ENCODE measurements at regions not wholly inside any gene's neighbourhood (a gene's known extent, or its start where the extent isn't known, plus 50 kb on each side); places are given as distances from the start of the nearest gene placed in this dataset.

DNA sequence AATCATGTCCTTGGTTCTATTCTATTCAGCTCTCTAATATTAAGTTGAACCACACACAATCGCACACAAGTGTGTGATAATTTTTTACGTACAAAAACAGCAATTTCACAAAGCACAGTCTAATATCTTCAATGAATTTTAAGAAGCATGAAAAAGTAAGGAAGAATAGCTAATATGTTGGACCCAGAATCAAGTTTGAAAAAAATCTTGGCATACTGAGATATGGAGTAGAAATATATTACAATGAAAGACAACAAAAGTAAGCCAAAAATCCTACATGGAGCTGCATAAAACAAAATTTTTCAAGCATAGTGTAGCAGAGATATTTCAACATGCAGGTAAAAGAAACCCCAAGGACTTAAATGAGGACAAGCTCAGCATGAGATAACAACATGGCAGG is 219.1 kb upstream of the RND3 start:
- no peak for DNase-seq
- Mint-ChIP-seq H3K27me3 (no peaks in the 10 kb centered on the region), H3K36me3 (ENCODE audit: low read depth) (no peaks in the 10 kb centered on the region), H3K4me3 (no peak overlapping the region), H3K27ac (no peak overlapping the region), H3K4me1 (no peaks in the 10 kb centered on the region), H3K9me3 (no peaks in the 10 kb centered on the region)
- ChIA-PET CTCF (no interaction called here), POLR2A (no interaction called here)

DNA sequence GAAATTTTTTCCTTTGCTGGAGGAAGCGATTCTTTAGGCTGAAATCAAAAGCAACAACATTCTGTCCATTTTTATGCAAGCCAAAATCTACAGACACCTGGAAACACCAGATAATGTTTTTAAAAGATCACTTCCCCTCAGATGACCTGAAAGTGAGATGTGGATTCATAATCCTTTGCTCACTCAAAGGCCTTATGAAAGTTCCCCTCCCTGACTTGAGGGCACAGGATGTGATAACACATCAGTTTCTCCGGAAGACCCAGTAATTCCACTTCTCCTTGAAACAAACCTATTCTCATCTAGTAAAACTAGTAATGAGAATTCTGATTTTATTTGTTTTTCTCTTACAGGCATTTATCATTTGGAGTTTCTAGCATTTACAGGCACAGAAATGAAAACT is 218.3 kb upstream of the RND3 start:
- Mint-ChIP-seq H3K27me3 (no peaks in the 10 kb centered on the region), H3K9me3 (no peaks in the 10 kb centered on the region), H3K4me1 (no peaks in the 10 kb centered on the region), H3K36me3 (ENCODE audit: low read depth) (no peaks in the 10 kb centered on the region), H3K27ac (no peak overlapping the region), H3K4me3 (no peak overlapping the region)
- CTCF ChIA-PET = no interaction called here
- POLR2A ChIA-PET = no interaction called here
- no peak for DNase-seq

DNA sequence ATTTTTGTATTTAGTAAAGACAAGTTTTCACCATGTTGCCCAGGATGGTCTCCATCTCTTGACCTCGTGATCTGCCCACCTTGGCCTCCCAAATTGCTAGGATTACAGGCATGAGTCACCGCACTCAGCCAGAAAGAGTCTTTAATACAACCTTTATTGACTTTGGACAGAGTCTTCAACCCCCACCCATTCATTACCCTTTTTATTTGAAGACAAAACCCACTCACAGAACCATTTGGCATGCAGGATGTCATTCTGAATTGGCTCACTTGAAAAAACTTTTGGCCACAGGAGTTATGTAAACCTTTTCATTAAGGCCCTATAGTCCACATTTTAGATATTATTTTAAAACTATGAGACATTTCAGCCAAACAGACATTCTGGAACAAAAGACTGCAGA is 217.9 kb upstream of the RND3 start:
- no peaks in the 10 kb centered on the region for H3K36me3 Mint-ChIP-seq (ENCODE audit: low read depth)
- no peaks in the 10 kb centered on the region for H3K27me3 Mint-ChIP-seq

DNA sequence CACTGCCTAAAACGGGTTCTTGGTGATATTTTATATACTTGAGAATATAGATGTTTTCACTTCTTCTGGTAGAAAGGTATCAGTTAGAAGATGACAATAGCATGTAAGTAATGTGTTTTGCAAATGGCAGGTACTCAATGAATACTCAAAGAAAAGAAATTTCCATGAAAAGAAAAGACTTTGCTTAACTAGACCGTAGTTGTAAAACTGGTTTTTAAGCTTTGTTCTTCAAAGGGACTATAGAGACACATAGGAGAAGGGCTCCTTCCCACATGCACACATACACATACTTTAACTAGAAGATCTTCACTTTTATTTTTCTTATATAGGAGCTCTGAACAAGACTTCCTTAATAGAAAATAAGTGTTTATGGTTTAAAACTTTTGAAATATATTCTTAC is 215.3 kb upstream of the RND3 start:
- no peaks in the 10 kb centered on the region for H3K36me3 Mint-ChIP-seq (ENCODE audit: low read depth)
- ChIA-PET POLR2A (no interaction called here), CTCF (no interaction called here)
- no peaks in the 10 kb centered on the region for H3K9me3 Mint-ChIP-seq
- H3K27me3 Mint-ChIP-seq = no peaks in the 10 kb centered on the region
- no peak for DNase-seq
- H3K4me3 Mint-ChIP-seq = no peak overlapping the region
- H3K27ac Mint-ChIP-seq = no peak overlapping the region
- no peaks in the 10 kb centered on the region for H3K4me1 Mint-ChIP-seq

More for the DNA sequence above, 217.9 kb upstream of the RND3 start:
- DNase-seq = no peak
- no peak overlapping the region for H3K27ac Mint-ChIP-seq
- CTCF ChIA-PET = no interaction called here
- POLR2A ChIA-PET = no interaction called here
- H3K4me1 Mint-ChIP-seq = no peaks in the 10 kb centered on the region
- H3K9me3 Mint-ChIP-seq = no peaks in the 10 kb centered on the region
- no peak overlapping the region for H3K4me3 Mint-ChIP-seq

DNA sequence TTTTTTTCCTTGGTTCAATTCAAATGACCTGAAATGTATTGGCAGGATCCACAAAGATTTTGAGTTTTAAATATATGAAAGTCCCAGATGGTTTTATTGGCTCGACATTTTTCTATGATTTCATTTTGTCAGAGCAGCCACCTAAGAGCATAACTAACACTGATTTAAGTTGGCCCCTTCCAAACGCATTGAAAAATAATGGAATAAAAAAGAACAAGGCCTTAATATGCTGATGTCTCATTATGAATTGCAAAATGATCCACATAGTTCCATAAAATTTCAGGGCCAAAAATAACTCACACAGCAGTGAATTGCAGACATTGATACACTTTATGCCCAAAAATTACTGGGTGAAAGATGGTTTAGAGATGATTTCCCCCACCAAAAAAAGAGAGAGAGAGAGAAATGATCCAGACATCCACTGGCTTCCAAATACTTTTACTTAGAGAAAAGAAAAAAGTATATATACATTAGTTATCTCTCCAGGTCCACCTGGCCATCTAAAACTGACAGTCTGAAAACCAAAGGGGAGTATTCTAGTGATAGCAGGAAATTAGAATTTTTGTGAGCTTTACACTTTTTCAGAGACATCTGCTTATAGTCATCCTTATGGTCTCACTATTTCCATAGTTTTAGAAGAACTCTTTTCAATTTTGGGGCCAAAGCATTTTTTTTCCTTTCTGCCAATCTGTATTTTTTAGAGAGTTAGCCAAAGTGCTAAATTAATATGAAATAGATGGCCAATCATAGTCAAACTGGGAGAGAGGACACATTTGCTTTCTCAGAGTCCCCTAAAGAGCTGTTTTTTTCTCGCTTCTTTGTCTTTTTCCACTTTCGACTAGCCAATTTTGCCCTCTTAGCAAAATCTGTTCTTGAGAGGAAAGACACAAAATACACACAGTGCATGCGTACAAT is 213.5 kb upstream of the RND3 start:
- H3K9me3 Mint-ChIP-seq = no peaks in the 10 kb centered on the region
- no peak overlapping the region for H3K4me3 Mint-ChIP-seq
- DNase-seq = no peak
- ChIA-PET POLR2A (no interaction called here), CTCF (no interaction called here)
- no peak overlapping the region for H3K27ac Mint-ChIP-seq
- no peaks in the 10 kb centered on the region for H3K27me3 Mint-ChIP-seq
- no peaks in the 10 kb centered on the region for H3K4me1 Mint-ChIP-seq
- H3K36me3 Mint-ChIP-seq (ENCODE audit: low read depth) = no peaks in the 10 kb centered on the region

DNA sequence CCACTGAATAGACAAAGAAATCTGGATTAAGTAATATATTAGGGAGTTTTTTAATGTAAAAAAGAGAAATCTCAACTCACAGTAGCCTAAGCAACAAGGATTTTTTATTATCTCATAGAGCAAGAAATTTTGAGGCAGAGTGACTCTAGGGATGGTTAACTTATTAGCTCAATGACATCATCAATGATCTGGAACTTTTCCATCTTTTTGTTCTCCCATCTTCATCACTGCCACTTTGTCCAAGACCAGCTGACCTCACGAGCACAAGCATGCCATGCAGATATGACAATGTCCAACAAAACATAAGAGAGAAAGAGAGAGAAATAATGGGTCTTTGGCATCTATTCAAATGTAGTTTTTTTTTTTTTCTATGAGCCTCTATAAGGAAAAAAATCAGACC is 211.8 kb upstream of the RND3 start:
- ChIA-PET CTCF (no interaction called here), POLR2A (no interaction called here)
- no peaks in the 10 kb centered on the region for H3K36me3 Mint-ChIP-seq (ENCODE audit: low read depth)
- H3K4me3 Mint-ChIP-seq = no peak overlapping the region
- no peak overlapping the region for H3K27ac Mint-ChIP-seq
- H3K4me1 Mint-ChIP-seq = no peaks in the 10 kb centered on the region
- DNase-seq = no peak
- H3K27me3 Mint-ChIP-seq = no peaks in the 10 kb centered on the region
- H3K9me3 Mint-ChIP-seq = no peaks in the 10 kb centered on the region

DNA sequence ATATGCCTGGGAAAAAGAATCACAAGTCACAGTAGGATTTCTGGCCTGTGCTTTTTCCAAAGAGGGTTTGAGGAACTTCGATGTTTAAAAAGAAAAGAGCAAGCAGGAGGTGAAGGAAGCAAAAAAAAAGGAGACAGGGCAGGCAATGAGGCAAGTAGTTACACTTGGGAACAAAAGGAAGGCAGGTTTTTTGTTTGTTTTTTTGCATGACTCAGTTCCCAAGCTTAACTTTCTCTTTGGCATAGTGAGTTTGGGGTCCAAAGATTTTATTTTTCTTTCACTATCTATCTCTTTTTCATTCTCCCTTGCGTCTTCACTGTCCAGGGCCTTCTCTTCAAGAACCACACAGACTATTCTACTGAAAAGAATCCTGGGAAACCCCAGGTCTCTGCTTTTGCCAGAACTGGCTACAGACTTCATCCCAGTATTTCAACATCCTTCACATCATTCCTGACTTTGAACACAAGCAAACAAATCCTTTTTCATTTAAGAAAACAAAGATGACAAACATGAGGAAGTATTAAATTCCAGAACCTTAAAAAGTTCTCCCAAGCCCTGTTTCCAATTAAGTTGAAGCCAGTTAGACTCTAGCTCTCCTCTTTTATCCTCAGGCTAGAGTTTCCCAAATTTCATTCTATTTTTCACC is 210.7 kb upstream of the RND3 start:
- H3K36me3 Mint-ChIP-seq (ENCODE audit: low read depth) = no peaks in the 10 kb centered on the region
- no peaks in the 10 kb centered on the region for H3K4me1 Mint-ChIP-seq
- no peaks in the 10 kb centered on the region for H3K9me3 Mint-ChIP-seq
- ChIA-PET CTCF (no interaction called here), POLR2A (no interaction called here)
- no peak overlapping the region for H3K4me3 Mint-ChIP-seq
- H3K27ac Mint-ChIP-seq = no peak overlapping the region
- no peak for DNase-seq
- no peaks in the 10 kb centered on the region for H3K27me3 Mint-ChIP-seq

DNA sequence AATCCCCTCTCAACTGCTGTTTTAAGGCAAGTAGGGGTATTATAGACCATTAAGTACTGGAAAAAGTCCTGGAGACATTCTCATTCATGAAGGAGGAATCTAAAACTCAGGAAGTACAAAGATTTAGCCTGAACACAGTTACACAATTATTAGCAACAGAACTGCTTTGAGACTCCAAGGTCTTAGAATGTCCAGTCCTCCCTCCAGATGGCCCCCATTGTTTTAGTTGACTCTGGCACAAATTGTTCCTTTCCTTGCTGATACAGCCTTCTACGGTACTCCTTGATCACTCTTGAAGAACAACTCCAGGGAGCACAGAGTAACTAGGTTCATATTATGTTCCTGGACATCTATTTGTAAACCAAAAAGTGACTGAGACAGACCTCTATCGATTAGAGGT is 210.1 kb upstream of the RND3 start:
- Mint-ChIP-seq H3K27ac (no peak overlapping the region), H3K9me3 (no peaks in the 10 kb centered on the region), H3K4me3 (no peak overlapping the region), H3K36me3 (ENCODE audit: low read depth) (no peaks in the 10 kb centered on the region), H3K27me3 (no peaks in the 10 kb centered on the region), H3K4me1 (no peaks in the 10 kb centered on the region)
- ChIA-PET CTCF (no interaction called here), POLR2A (no interaction called here)
- DNase-seq = no peak

DNA sequence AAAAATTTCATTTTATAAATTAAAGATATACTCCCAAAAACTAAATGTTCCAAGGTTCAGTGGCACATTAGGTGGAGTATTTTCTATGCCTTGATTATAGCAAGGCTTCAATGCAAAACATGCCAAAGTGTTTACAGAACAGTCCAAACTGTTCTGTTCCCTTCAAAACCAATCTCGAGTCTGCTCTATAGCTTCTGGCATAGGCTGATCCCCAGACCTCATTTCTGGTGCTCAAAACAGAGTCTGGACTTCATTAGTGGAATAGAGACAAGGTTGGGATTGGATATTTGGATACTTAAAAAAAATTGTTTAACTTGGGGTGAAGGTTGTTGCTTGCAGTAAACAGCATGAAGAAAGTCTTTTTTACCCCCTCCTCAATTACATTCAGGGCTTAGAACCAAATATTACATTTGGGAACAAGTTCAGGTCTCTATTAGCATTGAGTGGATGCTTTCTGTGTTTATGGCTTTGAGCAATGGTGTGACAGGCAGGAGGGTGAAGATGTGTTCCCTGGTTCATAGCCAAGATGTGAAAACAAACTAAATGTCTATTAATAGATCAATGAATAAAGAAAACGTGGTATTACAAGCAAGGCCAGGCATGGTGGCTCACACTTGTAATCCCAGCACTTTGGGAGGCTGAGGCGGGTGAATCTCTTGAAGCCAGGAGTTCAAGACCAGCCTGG is 208.1 kb upstream of the RND3 start:
- no peak overlapping the region for H3K27ac Mint-ChIP-seq

DNA sequence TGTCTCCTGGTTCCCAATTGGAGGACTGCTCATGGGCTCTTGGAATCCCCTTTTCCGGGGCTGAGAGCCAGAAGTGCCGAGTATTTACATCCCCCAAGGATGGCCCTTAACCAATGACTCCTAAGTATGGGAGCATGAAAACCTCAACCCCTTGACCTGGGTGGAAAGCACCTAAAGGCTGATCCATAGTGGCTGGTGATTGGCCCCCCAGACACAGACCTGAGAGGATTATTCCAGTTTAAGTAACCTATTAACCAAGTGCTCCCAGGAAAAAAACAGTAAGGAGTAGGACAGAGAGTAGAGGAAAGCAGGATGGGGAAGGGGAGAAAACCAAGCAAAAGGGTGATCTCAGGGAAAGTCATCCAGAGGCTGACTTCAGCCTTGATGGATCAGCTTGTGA is 206.1 kb upstream of the RND3 start:
- Mint-ChIP-seq H3K4me3 (no peak overlapping the region), H3K27me3 (no peaks in the 10 kb centered on the region), H3K36me3 (ENCODE audit: low read depth) (no peaks in the 10 kb centered on the region), H3K27ac (no peak overlapping the region), H3K4me1 (no peaks in the 10 kb centered on the region), H3K9me3 (no peaks in the 10 kb centered on the region)
- DNase-seq = no peak
- ChIA-PET CTCF (no interaction called here), POLR2A (no interaction called here)

More for the DNA sequence above, 208.1 kb upstream of the RND3 start:
- ChIA-PET CTCF (no interaction called here), POLR2A (no interaction called here)
- Mint-ChIP-seq H3K4me3 (no peak overlapping the region), H3K9me3 (no peaks in the 10 kb centered on the region), H3K4me1 (no peaks in the 10 kb centered on the region), H3K27me3 (no peaks in the 10 kb centered on the region), H3K36me3 (ENCODE audit: low read depth) (no peaks in the 10 kb centered on the region)
- DNase-seq = no peak

DNA sequence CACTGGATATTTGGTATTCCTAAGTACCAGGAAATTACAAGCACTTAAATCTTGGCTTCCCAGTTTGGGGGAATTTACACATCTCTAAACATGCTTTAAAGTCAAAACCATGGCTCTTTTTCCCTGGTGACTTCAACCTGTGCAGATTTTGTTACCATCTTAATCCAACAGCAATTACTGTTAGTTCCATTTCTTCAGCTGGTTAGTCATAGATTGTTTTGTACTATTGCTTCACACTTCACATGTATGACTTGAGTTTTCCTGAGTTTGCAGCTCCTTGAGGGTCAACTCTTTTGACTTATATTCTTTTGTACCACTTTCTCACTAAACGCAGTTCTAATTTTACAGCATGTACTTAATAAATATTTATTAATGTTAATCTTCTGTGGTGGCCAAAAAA is 203.4 kb upstream of the RND3 start:
- POLR2A ChIA-PET = no interaction called here
- Mint-ChIP-seq H3K36me3 (ENCODE audit: low read depth) (no peaks in the 10 kb centered on the region), H3K4me1 (no peaks in the 10 kb centered on the region), H3K4me3 (no peak overlapping the region), H3K27ac (no peak overlapping the region), H3K9me3 (no peaks in the 10 kb centered on the region), H3K27me3 (no peaks in the 10 kb centered on the region)
- CTCF ChIA-PET = no interaction called here
- no peak for DNase-seq

DNA sequence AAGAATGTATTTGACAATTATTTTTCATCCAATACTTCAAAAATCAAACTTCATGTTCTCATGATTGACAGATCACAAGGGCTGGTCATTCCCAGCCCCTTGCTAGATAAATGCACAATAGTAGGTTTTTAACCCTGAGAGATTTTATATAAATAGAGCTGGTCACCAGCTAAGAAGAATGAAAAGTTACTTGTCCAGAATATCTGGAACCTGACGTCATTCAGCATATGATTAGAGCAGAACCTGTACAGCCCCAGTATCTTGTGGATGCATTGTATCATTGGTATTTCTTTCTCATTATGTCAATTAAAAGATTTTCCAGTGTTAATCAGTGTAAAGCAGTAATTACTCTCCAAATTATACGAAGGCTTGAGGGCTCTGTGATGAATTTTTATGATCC is 202.8 kb upstream of the RND3 start:
- Mint-ChIP-seq H3K4me1 (no peaks in the 10 kb centered on the region), H3K4me3 (no peak overlapping the region), H3K9me3 (no peaks in the 10 kb centered on the region), H3K36me3 (ENCODE audit: low read depth) (no peaks in the 10 kb centered on the region), H3K27ac (no peak overlapping the region), H3K27me3 (no peaks in the 10 kb centered on the region)
- ChIA-PET CTCF (no interaction called here), POLR2A (no interaction called here)
- no peak for DNase-seq

DNA sequence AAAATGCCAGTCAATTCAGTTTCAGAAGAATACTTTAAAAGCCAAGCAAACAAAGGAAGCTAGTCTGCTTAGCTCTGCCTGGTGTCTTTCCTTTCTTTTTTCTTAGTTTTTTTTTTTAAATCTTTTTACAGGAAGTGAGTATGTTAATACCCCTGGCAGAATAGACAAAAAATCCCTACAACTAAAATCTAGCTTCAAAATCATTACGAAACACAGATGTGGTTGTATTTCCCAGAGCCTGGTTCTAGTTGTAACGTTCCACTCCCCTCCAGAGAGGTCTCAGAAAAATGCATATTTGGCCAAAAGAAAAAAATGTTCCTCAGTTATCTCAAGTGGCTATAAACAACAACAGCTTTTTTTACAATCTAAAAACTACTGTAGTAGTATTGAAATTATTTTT is 202.1 kb upstream of the RND3 start:
- ChIA-PET POLR2A (no interaction called here), CTCF (no interaction called here)
- Mint-ChIP-seq H3K27ac (no peak overlapping the region), H3K4me3 (no peak overlapping the region), H3K9me3 (no peaks in the 10 kb centered on the region), H3K4me1 (no peaks in the 10 kb centered on the region), H3K27me3 (no peaks in the 10 kb centered on the region), H3K36me3 (ENCODE audit: low read depth) (no peaks in the 10 kb centered on the region)
- DNase-seq = no peak

DNA sequence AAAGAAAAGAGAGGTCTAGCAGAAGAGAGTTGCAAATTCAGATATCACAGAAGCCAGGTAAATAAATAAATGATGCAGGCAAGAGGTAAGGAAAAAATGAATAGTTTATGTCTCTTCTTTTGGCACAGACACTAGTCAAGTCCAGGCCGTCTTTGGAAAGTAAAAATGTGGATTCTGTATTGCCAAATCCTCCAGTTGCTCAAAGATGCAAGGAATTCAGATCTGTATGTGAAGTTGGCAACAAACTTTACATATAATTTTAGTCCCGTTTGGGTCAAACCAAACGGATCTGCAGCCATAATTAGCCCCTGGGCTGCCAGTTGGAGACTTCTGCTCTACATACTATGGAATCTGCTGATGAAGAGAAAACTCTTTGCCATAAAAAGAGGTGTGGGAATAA is 200.5 kb upstream of the RND3 start:
- no peaks in the 10 kb centered on the region for H3K27me3 Mint-ChIP-seq
- no peaks in the 10 kb centered on the region for H3K9me3 Mint-ChIP-seq
- CTCF ChIA-PET = no interaction called here
- H3K27ac Mint-ChIP-seq = no peak overlapping the region
- no peaks in the 10 kb centered on the region for H3K36me3 Mint-ChIP-seq (ENCODE audit: low read depth)
- DNase-seq = no peak
- no peaks in the 10 kb centered on the region for H3K4me1 Mint-ChIP-seq
- POLR2A ChIA-PET = no interaction called here
- H3K4me3 Mint-ChIP-seq = no peak overlapping the region

Measured in activated CD4-positive, alpha-beta T cell treated with anti-CD3 and anti-CD28 coated beads, Interleukin-2, amount 10 ng/mL, durations not matched to agents 7 days and 5 days (primary cell).